BJ (cell line): ENCODE measurements at regions not wholly inside any gene's neighbourhood (a gene's known extent, or its start where the extent isn't known, plus 50 kb on each side); places are given as distances from the start of the nearest gene placed in this dataset.
"Not testable (repeated sequence)": the region's sequence is repeated elsewhere in the genome, so short reads cannot be mapped to it uniquely, and the experiment has no call there.

ENCODE experiments used
- CTCF ChIA-PET: fragments of 350-600 bp; formaldehyde crosslinking; extraction: SDS; loops from one replicate; lab custom pipeline; 2021; ENCODE audit warnings: antibody characterized with exemption, inconsistent platforms; lab: Yijun Ruan, JAX
- POLR2A ChIA-PET: fragments of 300-600 bp; sonication (Branson Sonifier 250); formaldehyde crosslinking; extraction: SDS; loops from one replicate; lab custom pipeline; 2021; ENCODE audit warnings: antibody characterized with exemption; lab: Charles Lee
- DNase-seq: peaks from one replicate; pipeline ENCODE4 v3.0.0-alpha.2; 2011; ENCODE audit warnings: low read depth
- H3K27me3 ChIP-seq: 2 replicates; pipeline ENCODE4 v1.6.0; 2011; ENCODE audit warnings: low read length; ENCODE audit not compliant: control insufficient read depth, insufficient read depth
- H3K36me3 ChIP-seq: 2 replicates; pipeline ENCODE4 v1.5.1; 2011; ENCODE audit warnings: low read length; ENCODE audit not compliant: control insufficient read depth, insufficient read depth
- H3K4me3 ChIP-seq: 2 replicates; pipeline ENCODE4 v1.5.1; 2011; ENCODE audit warnings: low read depth, mild to moderate bottlenecking, control low read depth, low read length
- CTCF ChIP-seq: IDR thresholded peaks from 2 replicates; pipeline ENCODE4 v1.5.1; 2011; ENCODE audit warnings: low read depth, mild to moderate bottlenecking, control low read depth, inconsistent platforms, low read length, moderate library complexity; ENCODE audit not compliant: insufficient read depth

DNA sequence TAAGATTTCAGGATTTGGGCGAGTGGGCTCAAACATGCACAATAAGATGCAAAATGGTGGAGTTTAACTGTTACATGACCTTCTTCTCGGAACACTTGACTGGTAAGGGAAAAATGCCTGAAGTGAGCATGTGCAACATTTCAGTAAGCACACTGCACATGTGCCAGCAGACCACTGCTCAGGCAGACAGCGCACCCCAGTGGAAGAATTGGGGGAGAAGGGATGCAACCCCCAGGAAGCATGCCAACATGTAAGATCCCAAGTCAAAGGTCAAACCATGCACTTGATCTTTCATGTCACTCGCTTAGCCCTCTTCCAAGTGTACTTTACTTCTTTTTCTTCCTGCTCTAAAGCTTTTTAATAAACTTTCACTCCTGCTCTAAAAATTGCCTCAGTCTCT is 256.3 kb downstream of the CENPC start:
- no peak for DNase-seq
- ChIA-PET CTCF (no interaction called here), POLR2A (no interaction called here)

GRCh38 chr4:67286724-67287123 is 258.6 kb downstream of the CENPC start:
- no peak overlapping the region for H3K4me3 ChIP-seq
- H3K27me3 ChIP-seq, result no peaks in the 10 kb centered on the region
- H3K36me3 ChIP-seq, result no peaks in the 10 kb centered on the region
- no peak for DNase-seq
- CTCF ChIA-PET, result no interaction called here
- no peak for TF ChIP-seq CTCF
- POLR2A ChIA-PET, result no interaction called here

More for the DNA sequence above, 256.3 kb downstream of the CENPC start:
- Histone ChIP-seq H3K27me3 (no peaks in the 10 kb centered on the region), H3K36me3 (no peaks in the 10 kb centered on the region), H3K4me3 (no peak overlapping the region)
- TF ChIP-seq CTCF, result no peak

DNA sequence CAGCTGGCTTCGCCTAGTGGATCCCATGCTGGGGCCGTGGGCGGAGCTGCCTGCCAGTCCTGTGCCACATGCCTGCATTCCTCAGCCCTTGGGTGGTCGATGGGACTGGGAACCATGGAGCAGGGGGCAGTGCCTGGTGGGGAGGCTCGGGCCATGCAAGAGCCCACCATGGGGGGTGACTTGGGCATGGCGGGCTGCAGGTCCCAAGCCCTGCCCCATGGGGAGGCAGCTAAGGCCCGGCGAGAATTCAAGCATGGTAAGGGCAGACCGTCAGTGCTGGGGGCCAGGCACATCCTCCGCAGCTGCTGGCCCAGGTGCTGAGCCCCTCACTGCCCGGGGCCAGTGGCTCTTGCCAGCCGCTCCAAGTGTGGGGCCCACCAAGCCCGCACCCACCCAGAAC is 262.6 kb downstream of the CENPC start:
- no peak for DNase-seq
- TF ChIP-seq CTCF, result no peak
- no peaks in the 10 kb centered on the region for H3K36me3 ChIP-seq
- H3K4me3 ChIP-seq, result no peak overlapping the region
- ChIA-PET CTCF (no interaction called here), POLR2A (no interaction called here)
- no peaks in the 10 kb centered on the region for H3K27me3 ChIP-seq

DNA sequence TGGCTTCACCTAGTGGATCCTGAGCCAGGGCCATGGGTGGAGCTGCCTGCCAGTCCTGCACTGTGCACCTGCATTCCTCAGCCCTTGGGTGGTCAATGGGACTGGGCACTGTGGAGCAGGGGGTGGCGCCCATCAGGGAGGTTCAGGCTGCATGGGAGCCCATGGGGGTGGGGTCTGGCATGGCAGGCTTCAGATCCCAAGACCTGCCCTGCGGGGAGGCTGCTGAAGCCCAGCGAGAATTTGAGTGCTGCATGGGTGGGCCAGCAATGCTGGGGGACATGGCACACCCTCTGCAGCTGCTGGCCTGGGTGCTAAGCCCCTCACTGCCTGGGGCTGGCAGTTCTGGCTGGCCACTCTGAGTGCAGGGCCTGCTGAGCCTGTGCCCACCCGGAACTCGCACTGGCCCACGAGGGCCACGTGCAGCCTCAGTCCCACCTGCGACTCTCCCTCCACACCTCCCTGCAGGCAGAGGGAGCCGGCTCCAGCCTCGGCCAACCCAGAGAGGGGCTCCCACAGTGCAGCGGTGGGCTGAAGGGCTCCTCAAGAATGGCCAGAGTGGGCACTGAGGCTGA is 270.0 kb downstream of the CENPC start:
- ChIA-PET POLR2A (no interaction called here), CTCF (no interaction called here)

DNA sequence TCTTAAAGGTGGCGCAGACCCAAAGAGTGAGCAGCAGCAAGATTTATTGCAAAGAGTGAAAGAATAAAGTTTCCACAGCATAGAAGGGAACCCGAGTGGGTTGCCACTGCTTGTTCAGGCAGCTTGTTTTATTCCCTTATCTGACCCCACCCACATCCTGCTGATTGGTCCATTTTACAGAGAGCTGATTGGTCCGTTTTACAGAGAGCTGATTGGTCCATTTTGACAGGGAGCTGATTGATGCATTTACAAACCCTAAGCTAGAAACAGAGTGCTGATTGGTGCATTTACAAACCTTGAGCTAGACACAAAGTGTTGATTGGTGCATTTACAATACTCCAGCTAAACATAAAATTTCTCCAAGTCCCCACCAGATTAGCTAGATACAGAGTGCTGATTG is 270.6 kb downstream of the CENPC start:
- CTCF ChIA-PET, result interaction anchor here (0.5 kb wide), 1 partner anchor 46 kb away, joined by 3 read pairs; no protein-coding TSS in a partner anchor
- POLR2A ChIA-PET, H3K27me3 ChIP-seq, H3K36me3 ChIP-seq, DNase-seq, H3K4me3 ChIP-seq: not testable (repeated sequence)

More for the DNA sequence above, 270.0 kb downstream of the CENPC start:
- no peaks in the 10 kb centered on the region for H3K27me3 ChIP-seq
- TF ChIP-seq CTCF, result no peak
- no peak overlapping the region for H3K4me3 ChIP-seq
- DNase-seq, result no peak
- no peaks in the 10 kb centered on the region for H3K36me3 ChIP-seq

- H3K4me3 ChIP-seq, result no peak overlapping the region
- ChIA-PET POLR2A (no interaction called here), CTCF (no interaction called here)
- H3K27me3 ChIP-seq, result no peaks in the 10 kb centered on the region
- no peak for DNase-seq
- H3K36me3 ChIP-seq, result no peaks in the 10 kb centered on the region
- TF ChIP-seq CTCF, result no peak
Measured at GRCh38 chr4:67273666-67274065, 271.6 kb downstream of the CENPC start.
